SU-DHL-6 (cell line): ENCODE measurements at regions not wholly inside any gene's neighbourhood (a gene's known extent, or its start where the extent isn't known, plus 50 kb on each side); places are given as distances from the start of the nearest gene placed in this dataset.

Experiments
- CTCF ChIP-seq: fragments of 200-600 bp; sonication (generic); IDR thresholded peaks from one replicate; pipeline ENCODE4 v1.5.1; 2017; ENCODE audit warnings: antibody characterized with exemption, mild to moderate bottlenecking, low read length, moderate library complexity; ENCODE audit not compliant: insufficient read depth, poor library complexity, severe bottlenecking
- EZH2phosphoT487 ChIP-seq: fragments of 200-600 bp; sonication (generic), shearing (Covaris generic); conservative IDR thresholded peaks from 2 replicates; pipeline ENCODE4 v1.6.1; 2018; ENCODE audit warnings: mild to moderate bottlenecking, antibody characterized with exemption, low read length, moderate library complexity, mixed read lengths

DNA sequence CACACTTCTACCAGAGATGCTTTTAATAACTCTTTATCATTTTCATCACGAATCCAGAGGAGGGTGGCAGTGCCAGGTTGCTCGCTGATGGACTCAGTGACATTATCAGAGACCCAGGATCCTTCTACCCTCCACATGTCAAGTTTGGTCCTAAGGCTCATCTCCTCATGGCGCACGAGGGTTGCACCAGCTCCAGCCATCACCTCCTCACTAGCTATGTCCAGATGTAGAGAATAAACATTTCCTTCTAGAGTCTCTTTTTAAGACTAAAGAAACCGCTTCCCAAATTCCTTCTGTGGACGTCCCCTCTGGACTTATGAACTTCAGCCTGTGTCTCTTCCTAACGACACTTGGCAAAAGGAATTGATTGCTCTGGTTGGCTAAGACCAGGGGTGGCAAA is 178.7 kb downstream of the BMP7 start:
- TF ChIP-seq CTCF: no peak
- no peak for TF ChIP-seq EZH2phosphoT487
